ENCODE measurements at regions not wholly inside any gene's neighbourhood (a gene's known extent, or its start where the extent isn't known, plus 50 kb on each side); places are given as distances from the start of the nearest gene placed in this dataset.

DNA sequence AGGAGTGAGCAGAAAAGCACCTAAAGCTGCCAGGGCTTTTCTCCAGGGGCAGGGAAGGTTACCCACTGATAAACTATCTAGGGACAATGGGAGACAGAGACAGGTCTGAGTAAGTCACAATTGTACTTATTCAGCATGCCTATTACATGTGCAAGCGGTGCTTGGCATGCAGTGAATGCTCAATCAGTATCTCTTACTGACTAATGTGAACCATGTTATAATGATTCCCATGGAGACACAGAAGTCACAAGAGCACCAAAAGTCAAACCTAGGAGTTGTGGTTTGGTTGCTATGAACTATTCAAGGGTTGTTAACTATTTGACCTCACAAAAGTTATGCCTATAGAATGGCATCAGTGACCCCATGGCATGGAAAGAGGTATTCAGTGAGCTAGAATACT, 50.0 kb upstream of the RASGRP1 start:
- DNase-seq (no peak), ATAC-seq (ENCODE audit: low FRiP score in 2 of 2) (no peak)
- TF ChIP-seq EP300 (IDR thresholded peaks at IDR 0.05) (no peak), POLR2A (IDR thresholded peaks at IDR 0.05) (no peak), POLR2AphosphoS5 (IDR thresholded peaks at IDR 0.05) (no peak), CTCF (IDR thresholded peaks at IDR 0.05) (no peak)
- Histone ChIP-seq H3K27me3 (no peaks in the 10 kb centered on the region), H3K4me3 (no peak overlapping the region), H3K27ac (no peak overlapping the region), H3K4me1 (no peaks in the 10 kb centered on the region), H3K9me3 (no peaks in the 10 kb centered on the region), H3K36me3 (no peaks in the 10 kb centered on the region)
- 100% methylated on average over 1 of the region's 1 CpG for WGBS, 2 donors

DNA sequence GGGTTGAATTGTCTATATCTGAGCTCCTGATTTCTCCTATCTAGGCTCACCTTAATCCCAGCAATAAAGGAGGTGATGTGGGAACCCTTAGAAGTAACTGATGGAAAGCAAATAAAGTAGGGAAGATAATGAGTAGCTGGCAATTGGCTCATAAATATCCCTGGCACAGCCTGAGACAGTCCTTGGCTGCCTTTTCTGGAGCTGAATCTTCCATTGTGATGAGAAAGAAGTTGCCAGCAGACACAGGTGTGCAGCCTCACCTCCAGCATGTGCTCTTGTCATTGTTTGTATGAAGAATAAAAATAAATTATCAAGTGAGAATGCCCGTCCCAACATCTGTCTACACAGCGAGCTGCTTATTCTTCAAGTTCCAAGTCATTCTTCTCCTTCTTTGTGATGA, 53.2 kb upstream of the RASGRP1 start:
- DNase-seq (no peak), ATAC-seq (ENCODE audit: low FRiP score in 2 of 2) (no peak)
- Histone ChIP-seq H3K27me3 (no peaks in the 10 kb centered on the region), H3K9me3 (no peaks in the 10 kb centered on the region), H3K4me1 (no peaks in the 10 kb centered on the region), H3K36me3 (no peaks in the 10 kb centered on the region), H3K4me3 (no peak overlapping the region), H3K27ac (no peak overlapping the region)
- TF ChIP-seq POLR2A (IDR thresholded peaks at IDR 0.05): no peak
- TF ChIP-seq CTCF (IDR thresholded peaks at IDR 0.05): no peak
- TF ChIP-seq EP300 (IDR thresholded peaks at IDR 0.05): no peak
- TF ChIP-seq POLR2AphosphoS5 (IDR thresholded peaks at IDR 0.05): no peak
- 80 to 87% methylated on average over 2 of the region's 2 CpGs for WGBS, 2 donors

- ATAC-seq (ENCODE audit: low FRiP score in 2 of 2) (no peak), DNase-seq (no peak)
- no peaks in the 10 kb centered on the region for H3K9me3 ChIP-seq
- H3K4me1 ChIP-seq: peaks cover 0 to under 1% (median 0%) of the 10 kb centered on the region in 4 donors
- H3K27ac ChIP-seq: no peak overlapping the region
- no peak overlapping the region for H3K4me3 ChIP-seq
- no peak for TF ChIP-seq POLR2AphosphoS5 (IDR thresholded peaks at IDR 0.05)
- WGBS, 2 donors: 88 to 89% methylated on average over 4 of the region's 4 CpGs
- H3K36me3 ChIP-seq: no peaks in the 10 kb centered on the region
- H3K27me3 ChIP-seq: no peaks in the 10 kb centered on the region
Observed at GRCh38 chr15:38618242-38618955, 53.8 kb upstream of the RASGRP1 start.

DNA sequence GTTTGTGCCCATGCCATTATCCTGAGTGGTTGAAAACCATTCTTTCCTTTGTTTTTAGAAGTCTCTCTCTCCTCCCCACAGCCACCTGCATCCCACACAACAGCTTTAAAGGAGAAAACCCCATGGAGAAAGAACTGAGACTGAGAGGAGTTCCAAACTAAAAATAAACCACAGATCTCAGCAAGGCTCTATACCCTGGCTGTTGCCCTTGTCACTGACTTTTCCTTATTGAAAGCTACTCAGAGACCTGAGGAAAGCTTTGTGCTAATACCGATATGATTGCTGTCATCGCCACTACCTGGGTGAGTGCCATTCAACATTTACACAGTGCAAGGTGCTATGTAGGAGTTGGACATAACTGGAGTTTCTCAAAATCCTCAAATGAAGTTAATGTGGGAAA, 55.5 kb upstream of the RASGRP1 start:
- H3K27me3 ChIP-seq: no peaks in the 10 kb centered on the region
- TF ChIP-seq EP300 (IDR thresholded peaks at IDR 0.05) (no peak), POLR2A (IDR thresholded peaks at IDR 0.05) (no peak), CTCF (IDR thresholded peaks at IDR 0.05) (no peak), POLR2AphosphoS5 (IDR thresholded peaks at IDR 0.05) (no peak)
- WGBS, 2 donors: 69 to 72% methylated on average over 2 of the region's 2 CpGs
- no peaks in the 10 kb centered on the region for H3K9me3 ChIP-seq
- no peaks in the 10 kb centered on the region for H3K36me3 ChIP-seq
- DNase-seq (peak in 1 of 2 donors; percentile 27), ATAC-seq (ENCODE audit: low FRiP score in 2 of 2) (no peak)
- H3K4me1 ChIP-seq: peaks cover 0 to 12% (median 0%) of the 10 kb centered on the region in 4 donors
- H3K27ac ChIP-seq: no peak overlapping the region
- no peak overlapping the region for H3K4me3 ChIP-seq

GRCh38 chr15:38620851-38621594, 56.4 kb upstream of the RASGRP1 start:
- TF ChIP-seq POLR2A (IDR thresholded peaks at IDR 0.05) (no peak), EP300 (IDR thresholded peaks at IDR 0.05) (no peak)
- no peak overlapping the region for H3K27ac ChIP-seq
- no peaks in the 10 kb centered on the region for H3K36me3 ChIP-seq
- WGBS, 2 donors: 52 to 60% methylated on average over 3 of the region's 3 CpGs
- DNase-seq (no peak), ATAC-seq (ENCODE audit: low FRiP score in 2 of 2) (no peak)
- H3K9me3 ChIP-seq: no peaks in the 10 kb centered on the region
- no peaks in the 10 kb centered on the region for H3K27me3 ChIP-seq
- no peak overlapping the region for H3K4me3 ChIP-seq
- H3K4me1 ChIP-seq: peaks cover 0 to 12% (median 0%) of the 10 kb centered on the region in 4 donors
